Ovary (tissue), 7 donors: ENCODE measurements at regions not wholly inside any gene's neighbourhood (a gene's known extent, or its start where the extent isn't known, plus 50 kb on each side); places are given as distances from the start of the nearest gene placed in this dataset.

Source experiments
- DNase-seq, 5 donors: peaks; one replicate each; pipeline ENCODE4 v3.0.0-alpha.2; 2019 to 2020
- H3K27ac ChIP-seq, 2 donors: fragments of 200-600 bp; one replicate each; pipeline versions ENCODE4 v1.5.1 to v1.8.0; 2019 to 2022
- H3K27me3 ChIP-seq: fragments of 200-600 bp; one replicate; pipeline ENCODE4 v1.8.0; 2022
- H3K36me3 ChIP-seq: fragments of 200-600 bp; sonication (generic); one replicate; pipeline ENCODE4 v1.5.1; 2019
- H3K4me1 ChIP-seq: one replicate; pipeline ENCODE4 v1.8.1; 2013; ENCODE audit warnings: mild to moderate bottlenecking, moderate library complexity; ENCODE audit not compliant: insufficient read depth
- H3K4me3 ChIP-seq: fragments of 200-600 bp; sonication (generic); one replicate; pipeline ENCODE4 v1.5.1; 2017
- H3K9me3 ChIP-seq, 2 donors: fragments of 200-600 bp in 1 of 2; sonication (generic) in 1 of 2; one replicate each; pipeline versions ENCODE4 v1.5.1 to v1.8.1; 2013 to 2019; ENCODE audit warnings: mild to moderate bottlenecking in 1 of 2, moderate library complexity in 1 of 2
- EP300 ChIP-seq: sonication (generic); formaldehyde crosslinking; IDR thresholded peaks from one replicate; pipeline ENCODE4 v1.6.1; 2017; ENCODE audit warnings: antibody characterized with exemption
- POLR2A ChIP-seq: fragments of 450-650 bp; IDR thresholded peaks from one replicate; pipeline ENCODE4 v1.6.1; 2017; ENCODE audit warnings: antibody characterized with exemption, mild to moderate bottlenecking, moderate library complexity
- WGBS, 3 donors: extraction: QIAGEN DNeasy Blood & Tissue Kit in 1 of 3; methylation state at CpG; one replicate each; pipeline versions ENCODE4 v1.1.5 to v1.1.7; 2013 to 2017; 5-methylcytosine and 5-hydroxymethylcytosine counted together
- intact Hi-C, 4 donors: fragments of 100-400 bp; cut with DNase I; formaldehyde crosslinking; loops; one replicate each; pipeline versions ENCODE4 v1.11.0 to v1.15.1; 2022 to 2023
- TF ChIP-seq, protein P1 (sequence below), 3 donors: fragments of 450-650 bp in 2 of 3; fragments of 200-600 bp in 1 of 3; IDR thresholded peaks; one replicate each; pipeline versions ENCODE4 v1.5.1 to v1.8.0; 2016 to 2022; ENCODE audit warnings: antibody characterized with exemption in 3 of 3, mild to moderate bottlenecking in 1 of 3
- donor health status: DM: no; HTN: no; CAD: no; lungs with moderate emphysema.
- donor health status: DM: no; HTN: no; CAD: no.
- donor health status: Bipolar disorder and iron deficiency.
- donor health status: DM: no; HTN: no; CAD: no.
- donor health status: DM: yes; HTN: yes; CAD: no.

DNA sequence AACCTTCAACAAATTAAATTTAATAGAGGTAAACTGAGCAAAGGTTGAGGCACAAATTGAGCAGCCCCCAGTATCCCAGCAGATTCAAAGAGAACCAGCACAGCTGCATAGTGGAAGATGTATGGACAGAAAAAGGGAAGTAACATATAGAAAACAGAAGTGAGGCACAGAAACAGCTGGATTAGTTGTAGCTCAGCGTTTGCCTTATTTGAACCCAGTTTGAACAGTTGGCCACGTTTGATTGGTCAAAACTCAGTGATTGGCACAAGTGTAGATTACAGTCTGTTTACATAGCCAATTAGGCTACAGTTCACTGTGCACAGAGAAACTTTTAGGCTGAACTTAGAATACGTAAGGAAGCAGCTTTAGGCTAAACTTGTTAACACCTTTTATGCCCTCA lies 315.5 kb downstream of the RMST start:
- TF ChIP-seq EP300 = no peak
- no peak for TF ChIP-seq POLR2A
- TF ChIP-seq, protein P1, sequence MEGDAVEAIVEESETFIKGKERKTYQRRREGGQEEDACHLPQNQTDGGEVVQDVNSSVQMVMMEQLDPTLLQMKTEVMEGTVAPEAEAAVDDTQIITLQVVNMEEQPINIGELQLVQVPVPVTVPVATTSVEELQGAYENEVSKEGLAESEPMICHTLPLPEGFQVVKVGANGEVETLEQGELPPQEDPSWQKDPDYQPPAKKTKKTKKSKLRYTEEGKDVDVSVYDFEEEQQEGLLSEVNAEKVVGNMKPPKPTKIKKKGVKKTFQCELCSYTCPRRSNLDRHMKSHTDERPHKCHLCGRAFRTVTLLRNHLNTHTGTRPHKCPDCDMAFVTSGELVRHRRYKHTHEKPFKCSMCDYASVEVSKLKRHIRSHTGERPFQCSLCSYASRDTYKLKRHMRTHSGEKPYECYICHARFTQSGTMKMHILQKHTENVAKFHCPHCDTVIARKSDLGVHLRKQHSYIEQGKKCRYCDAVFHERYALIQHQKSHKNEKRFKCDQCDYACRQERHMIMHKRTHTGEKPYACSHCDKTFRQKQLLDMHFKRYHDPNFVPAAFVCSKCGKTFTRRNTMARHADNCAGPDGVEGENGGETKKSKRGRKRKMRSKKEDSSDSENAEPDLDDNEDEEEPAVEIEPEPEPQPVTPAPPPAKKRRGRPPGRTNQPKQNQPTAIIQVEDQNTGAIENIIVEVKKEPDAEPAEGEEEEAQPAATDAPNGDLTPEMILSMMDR (IDR thresholded peaks at IDR 0.05) = no peak
- no peak for DNase-seq
- H3K4me3 ChIP-seq = no peak overlapping the region
- no peak overlapping the region for H3K27ac ChIP-seq
- no peaks in the 10 kb centered on the region for H3K36me3 ChIP-seq
- no peaks in the 10 kb centered on the region for H3K9me3 ChIP-seq
- no peaks in the 10 kb centered on the region for H3K27me3 ChIP-seq
- intact Hi-C loops = no loop called here
- WGBS, 3 donors = 74 to 77% (median 75%) methylated on average over 3 of the region's 3 CpGs
- no peaks in the 10 kb centered on the region for H3K4me1 ChIP-seq

DNA sequence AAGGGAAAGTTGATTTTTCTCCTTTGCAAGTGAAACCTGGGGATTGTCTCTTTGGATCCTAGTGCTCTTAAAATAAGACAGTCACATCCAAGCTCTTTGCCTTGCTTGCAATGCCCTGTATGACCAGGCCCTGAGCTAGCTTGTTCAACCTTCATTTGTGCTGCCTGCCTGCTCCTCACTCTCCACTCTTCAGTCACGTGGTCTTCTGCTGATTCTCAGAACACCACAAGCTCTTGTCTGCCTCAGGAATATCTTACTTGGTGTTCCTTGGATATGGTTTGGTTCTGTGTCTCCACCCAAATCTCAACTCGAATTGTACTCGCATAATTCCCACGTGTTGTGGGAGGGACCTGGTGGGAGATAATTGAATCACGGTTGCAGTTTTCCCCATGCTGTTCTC lies 318.7 kb downstream of the RMST start:
- Histone ChIP-seq H3K27me3 (no peaks in the 10 kb centered on the region), H3K27ac (no peak overlapping the region), H3K36me3 (no peaks in the 10 kb centered on the region), H3K4me3 (no peak overlapping the region), H3K4me1 (no peaks in the 10 kb centered on the region), H3K9me3 (no peaks in the 10 kb centered on the region)
- intact Hi-C loops = no loop called here
- TF ChIP-seq, protein P1 (IDR thresholded peaks at IDR 0.05) = no peak
- no peak for TF ChIP-seq EP300
- TF ChIP-seq POLR2A = no peak
- DNase-seq = no peak
- WGBS, 3 donors = 71 to 78% (median 76%) methylated on average over 5 of the region's 5 CpGs

DNA sequence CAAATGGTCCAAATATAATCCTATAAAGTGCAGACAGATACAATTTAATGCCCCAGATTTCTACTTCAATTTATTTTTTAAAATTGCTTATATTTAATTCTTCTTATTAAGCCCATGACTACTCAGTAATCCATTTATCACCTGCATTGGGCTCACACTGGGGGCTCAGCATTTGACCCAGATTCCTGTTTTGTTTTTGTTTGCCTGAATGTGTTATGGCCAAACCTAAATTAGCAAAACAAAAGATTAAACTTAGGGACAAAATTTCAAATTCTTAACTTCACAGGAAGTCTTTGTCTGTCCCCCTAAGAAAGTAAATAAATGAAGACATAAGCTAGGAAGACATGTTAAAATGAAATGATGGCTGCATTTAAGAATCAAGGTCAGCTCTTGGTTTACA lies 322.3 kb downstream of the RMST start:
- Histone ChIP-seq H3K36me3 (no peaks in the 10 kb centered on the region), H3K4me1 (no peaks in the 10 kb centered on the region), H3K27me3 (no peaks in the 10 kb centered on the region), H3K9me3 (no peaks in the 10 kb centered on the region), H3K27ac (no peak overlapping the region), H3K4me3 (no peak overlapping the region)
- intact Hi-C loops = no loop called here
- no peak for DNase-seq
- TF ChIP-seq POLR2A = no peak
- no peak for TF ChIP-seq EP300
- TF ChIP-seq, protein P1 (IDR thresholded peaks at IDR 0.05) = no peak

DNA sequence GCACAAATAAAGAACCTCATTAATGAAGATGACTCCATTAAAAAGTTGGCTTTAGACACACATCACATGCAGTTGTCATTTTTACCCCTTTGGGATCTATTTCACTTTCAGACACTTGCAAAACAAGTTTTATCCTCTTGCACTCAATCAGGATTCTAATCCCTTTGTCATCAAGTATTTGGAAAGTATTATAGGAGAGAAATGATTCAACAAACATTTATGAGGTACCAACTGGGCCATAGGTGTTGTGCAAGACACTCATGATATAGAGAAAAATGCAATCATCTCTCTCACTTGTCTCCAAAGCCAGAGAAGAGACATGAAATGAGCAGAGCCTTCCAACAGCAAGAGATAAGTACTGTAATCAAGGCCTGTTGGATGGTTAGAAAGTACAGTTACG lies 327.7 kb downstream of the RMST start:
- no peak for DNase-seq
- no peaks in the 10 kb centered on the region for H3K4me1 ChIP-seq
- 81 to 85% (median 82%) methylated on average over 1 of the region's 1 CpG for WGBS, 3 donors
- no peak overlapping the region for H3K4me3 ChIP-seq
- H3K9me3 ChIP-seq = no peaks in the 10 kb centered on the region
- no peaks in the 10 kb centered on the region for H3K36me3 ChIP-seq
- intact Hi-C loops = no loop called here
- no peaks in the 10 kb centered on the region for H3K27me3 ChIP-seq
- H3K27ac ChIP-seq = no peak overlapping the region
- no peak for TF ChIP-seq EP300
- TF ChIP-seq, protein P1 (IDR thresholded peaks at IDR 0.05) = no peak
- no peak for TF ChIP-seq POLR2A

DNA sequence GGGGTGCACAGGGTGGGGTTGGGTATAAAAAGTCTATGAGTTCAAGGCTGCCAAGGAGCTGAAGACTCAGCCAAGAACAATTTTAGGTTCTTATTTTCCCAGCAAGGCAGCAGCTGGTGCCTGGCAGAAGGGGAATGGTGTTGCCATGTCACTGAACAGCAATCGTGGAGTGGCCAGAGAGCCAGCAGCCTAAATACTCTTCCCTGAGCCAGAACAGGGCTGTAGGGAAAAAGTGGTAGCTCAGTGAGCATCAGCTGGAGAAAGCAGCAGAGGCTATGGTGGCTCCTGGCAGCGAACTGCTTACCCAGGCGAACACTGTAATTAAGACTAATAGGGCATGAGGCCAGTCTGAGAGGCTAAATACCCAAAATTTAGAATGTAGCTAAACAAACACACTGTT lies 334.9 kb downstream of the RMST start:
- Histone ChIP-seq H3K27me3 (no peaks in the 10 kb centered on the region), H3K9me3 (no peaks in the 10 kb centered on the region), H3K4me3 (no peak overlapping the region), H3K4me1 (no peaks in the 10 kb centered on the region), H3K36me3 (no peaks in the 10 kb centered on the region), H3K27ac (no peak overlapping the region)
- 79 to 87% (median 85%) methylated on average over 3 of the region's 3 CpGs for WGBS, 3 donors
- no peak for DNase-seq
- intact Hi-C loops = no loop called here
- no peak for TF ChIP-seq POLR2A
- no peak for TF ChIP-seq EP300
- TF ChIP-seq, protein P1 (IDR thresholded peaks at IDR 0.05) = no peak
